ENCODE measurements at regions not wholly inside any gene's neighbourhood (a gene's known extent, or its start where the extent isn't known, plus 50 kb on each side); places are given as distances from the start of the nearest gene placed in this dataset.

DNA sequence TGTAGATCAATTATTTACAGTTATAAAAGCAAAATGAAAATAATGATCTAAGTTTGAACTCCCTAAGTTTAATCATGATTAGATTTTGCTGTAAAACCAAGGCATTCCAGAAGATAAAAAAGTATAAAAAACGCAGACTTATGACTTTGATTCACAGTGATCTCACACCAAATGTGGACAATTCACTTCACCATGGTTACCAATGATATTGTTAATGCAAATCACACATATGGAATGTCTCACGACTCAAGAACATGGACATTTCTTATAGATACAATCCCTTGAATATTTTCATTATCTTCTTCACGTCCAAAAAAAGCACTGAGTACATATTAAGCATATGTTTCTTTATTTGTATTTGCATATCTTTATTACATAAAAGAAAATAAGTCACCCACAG lies 1054.2 kb downstream of the NAALADL2 start:
- DNase-seq: no peak

GRCh38 chr3:175911937-175912336 lies 1052.8 kb downstream of the NAALADL2 start:
- DNase-seq: no peak

GRCh38 chr3:175902226-175902625 lies 1043.1 kb downstream of the NAALADL2 start:
- DNase-seq: no peak

- DNase-seq: no peak
Measured at GRCh38 chr3:175898194-175898593, 1039.1 kb downstream of the NAALADL2 start.

DNA sequence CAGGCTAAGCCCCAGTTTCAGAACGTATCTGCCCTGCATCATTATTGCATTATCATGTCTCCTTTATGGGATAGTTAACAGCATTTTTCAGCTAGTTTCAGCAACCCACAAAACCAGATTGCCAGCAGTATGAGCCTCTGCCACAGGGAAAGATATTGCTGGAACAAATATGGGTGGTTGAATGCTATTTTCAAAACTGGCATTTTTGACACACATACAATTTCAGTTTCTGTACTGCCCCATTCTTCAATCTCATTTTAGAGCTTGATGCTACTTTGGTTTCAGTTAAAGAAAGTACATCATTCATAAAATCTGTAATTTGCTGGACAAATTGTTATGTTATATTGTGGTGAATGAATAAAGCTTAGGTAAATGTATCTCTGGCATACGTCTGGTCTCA lies 1037.5 kb downstream of the NAALADL2 start:
- no peak for DNase-seq

DNA sequence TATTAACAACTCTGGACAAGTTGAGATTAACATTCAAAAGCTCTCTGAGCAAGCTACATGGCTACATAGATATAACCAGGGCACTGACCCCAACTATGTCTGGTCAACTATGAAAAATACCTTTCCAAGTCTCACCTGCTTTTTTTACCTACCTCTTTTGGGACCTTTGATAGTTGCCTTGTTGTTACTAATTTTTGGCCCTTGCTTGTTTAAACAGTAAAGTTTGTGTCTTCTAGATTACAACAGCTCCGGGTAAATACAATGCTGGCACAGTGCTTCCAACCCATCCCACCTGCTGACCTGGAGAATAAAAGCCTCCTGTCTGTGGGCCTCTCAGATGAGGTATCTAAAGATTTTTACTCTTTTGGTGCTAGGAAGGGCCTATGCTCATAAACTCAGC lies 1036.6 kb downstream of the NAALADL2 start:
- no peak for DNase-seq

- no peak for DNase-seq
Measured at GRCh38 chr3:175893566-175893965, 1034.4 kb downstream of the NAALADL2 start.

DNA sequence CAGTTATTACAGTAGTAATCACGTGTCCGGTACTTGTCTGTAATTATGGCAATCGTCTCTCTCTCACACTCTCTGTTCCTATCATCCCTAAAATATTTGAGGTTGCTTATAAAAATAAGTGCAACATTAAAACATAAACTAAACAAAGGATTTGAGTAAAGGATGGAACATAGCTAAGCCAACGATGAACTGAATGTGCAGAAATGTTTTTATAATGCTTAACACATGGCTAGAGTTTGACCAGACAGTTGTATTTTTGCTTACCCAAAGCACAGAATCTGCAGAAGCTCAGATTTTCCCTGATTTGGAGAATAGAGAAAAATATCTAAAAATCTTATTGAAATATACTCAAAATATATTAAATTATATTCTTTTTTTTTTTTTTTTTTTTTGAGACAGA lies 1030.9 kb downstream of the NAALADL2 start:
- no peak for DNase-seq

DNA sequence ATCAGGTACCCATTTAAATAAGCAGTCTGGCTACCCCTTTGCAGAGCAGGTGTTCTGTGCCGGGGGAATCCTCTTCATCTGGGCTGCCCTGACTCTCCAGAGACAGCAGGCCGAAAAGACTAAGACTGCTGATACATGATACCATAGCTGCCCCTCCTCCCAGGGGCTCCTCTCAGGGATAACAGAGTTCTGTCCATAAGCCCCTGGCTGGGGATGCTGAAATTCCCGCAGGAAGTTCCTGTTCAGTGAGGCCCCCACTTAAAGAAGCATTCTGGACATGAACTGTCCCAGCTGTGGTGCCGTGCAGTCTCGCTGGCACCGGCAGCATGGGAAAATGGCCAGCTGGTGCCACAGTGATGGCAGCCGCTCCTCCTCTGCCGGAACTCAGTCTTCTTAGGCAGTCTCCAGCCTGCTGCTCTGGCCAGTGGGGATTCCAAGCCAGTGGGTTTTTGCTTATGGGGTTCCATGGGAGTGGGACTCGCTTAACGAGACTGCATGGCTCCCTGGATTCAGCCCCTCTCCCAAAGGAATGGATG lies 1026.2 kb downstream of the NAALADL2 start:
- DNase-seq: no peak

DNA sequence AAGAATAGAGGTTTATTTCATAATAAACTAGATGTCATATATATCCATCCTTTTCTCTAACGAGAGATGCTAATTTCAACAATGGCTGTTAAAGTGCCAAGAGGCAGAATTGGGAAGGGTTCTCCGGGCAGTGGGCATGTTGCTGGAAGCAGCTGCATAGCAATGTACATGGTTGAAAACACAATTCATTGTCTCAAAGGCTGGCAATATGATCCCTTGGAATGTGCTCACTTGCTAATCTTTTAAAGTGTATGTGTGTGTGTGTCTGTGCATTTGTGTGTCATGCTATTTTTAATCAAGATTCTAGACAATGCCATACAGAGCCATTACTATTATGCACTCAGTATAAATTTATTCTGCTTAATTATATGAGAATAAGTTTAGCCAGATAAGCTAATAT lies 1020.3 kb downstream of the NAALADL2 start:
- no peak for DNase-seq

DNA sequence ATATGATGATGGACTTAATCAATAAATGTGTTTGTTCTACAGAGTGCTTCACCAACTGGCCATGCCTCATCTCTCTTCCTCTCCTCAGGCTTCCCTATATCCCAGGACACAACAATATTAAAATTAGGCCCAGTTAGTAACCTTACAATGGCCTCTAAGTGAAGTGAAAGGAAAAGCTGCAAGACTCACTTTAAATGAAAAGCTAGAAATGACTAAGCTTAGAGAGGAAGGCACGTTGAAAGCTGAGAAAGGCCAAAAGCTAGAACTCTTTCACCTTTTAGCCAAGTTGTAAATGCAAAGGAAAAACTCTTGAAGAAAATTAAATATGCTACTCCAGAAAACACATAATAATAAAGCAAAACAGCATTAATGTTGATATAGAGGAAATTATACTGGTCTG lies 1010.3 kb downstream of the NAALADL2 start:
- DNase-seq: no peak

DNA sequence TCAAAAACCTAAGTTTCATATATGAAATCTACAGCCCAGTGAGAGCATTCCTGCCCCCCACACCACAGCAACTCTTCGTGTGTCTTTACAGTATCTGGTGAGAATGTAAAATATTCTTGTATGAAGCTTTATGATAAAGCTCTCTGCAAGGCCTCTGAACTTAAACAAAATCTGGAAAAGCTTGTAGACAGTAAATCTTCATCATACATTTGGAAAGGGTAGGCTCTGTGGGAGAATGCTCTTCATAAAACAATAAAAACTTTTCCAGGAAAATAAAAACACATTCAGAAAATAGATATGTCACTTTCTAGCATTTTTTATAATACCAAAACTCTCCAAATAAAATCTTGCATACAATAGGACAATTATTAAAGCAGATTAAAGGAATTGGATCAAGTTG lies 1009.5 kb downstream of the NAALADL2 start:
- DNase-seq: no peak

GRCh38 chr3:175865724-175866123 lies 1006.6 kb downstream of the NAALADL2 start:
- DNase-seq: no peak

DNA sequence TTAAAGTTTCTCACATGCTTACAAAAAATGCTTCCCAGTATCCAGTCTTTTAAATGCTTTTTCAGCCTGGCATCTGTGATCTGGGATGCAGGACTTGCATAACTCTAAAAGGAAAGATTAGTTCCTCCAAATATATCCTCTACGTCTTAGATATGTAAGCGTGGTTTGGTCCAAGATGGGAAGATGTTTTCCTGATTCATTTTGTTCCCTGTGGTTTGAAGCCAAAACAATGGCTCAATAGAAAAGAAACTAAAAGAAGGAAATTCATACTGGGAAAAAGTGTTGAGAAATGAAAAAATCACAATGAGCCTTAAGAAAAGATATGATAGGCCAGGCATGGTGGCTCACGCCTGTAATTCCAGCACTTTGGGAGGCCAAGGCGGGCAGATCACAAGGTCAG lies 1002.8 kb downstream of the NAALADL2 start:
- no peak for DNase-seq

All from activated CD4-positive, alpha-beta T cell treated with anti-CD3 and anti-CD28 coated beads for 4 hours (primary cell).